SK-N-SH (cell line): ENCODE measurements at regions not wholly inside any gene's neighbourhood (a gene's known extent, or its start where the extent isn't known, plus 50 kb on each side); places are given as distances from the start of the nearest gene placed in this dataset.
"Not testable (repeated sequence)": the region's sequence is repeated elsewhere in the genome, so short reads cannot be mapped to it uniquely, and the experiment has no call there.

ENCODE experiments used
- CTCF ChIA-PET: fragments of 300-600, 350-600 bp; formaldehyde crosslinking; extraction: SDS; loops from one replicate; lab custom pipeline; 2021; lab: Yijun Ruan, JAX
- POLR2A ChIA-PET: fragments of 350-600 bp; sonication (Branson Sonifier 250); formaldehyde crosslinking; extraction: SDS; loops from one replicate; lab custom pipeline; 2020; ENCODE audit warnings: antibody characterized with exemption, inconsistent platforms; lab: Yijun Ruan, JAX
- DNase-seq: peaks from one replicate; pipeline ENCODE4 v3.0.0; 2012
- H2AFZ ChIP-seq: fragments of 200-600 bp; sonication (generic); 2 replicates; pipeline ENCODE4 v1.8.1; 2016; ENCODE audit warnings: antibody characterized with exemption, mild to moderate bottlenecking, low read depth
- H3F3A ChIP-seq: fragments of 200-600 bp; sonication (generic); replicated peaks from 2 replicates; pipeline ENCODE3; 2016; ENCODE audit warnings: antibody characterized with exemption, mild to moderate bottlenecking; ENCODE audit not compliant: insufficient read depth
- H3K27ac ChIP-seq, 2 experiments: fragments of 200-500 bp in 1 of 2; fragments of 200-600 bp in 1 of 2; sonication (Bioruptor generic) in 1 of 2; sonication (generic), shearing (Covaris generic) in 1 of 2; 2 replicates each; pipeline versions ENCODE4 v1.5.1 to v1.6.1; 2014 to 2016; ENCODE audit warnings: low read depth in 2 of 2, inconsistent platforms in 1 of 2, low read length in 1 of 2, mild to moderate bottlenecking in 1 of 2, mixed read lengths in 1 of 2
- H3K27me3 ChIP-seq: fragments of 200-600 bp; sonication (generic), shearing (Covaris generic); 2 replicates; pipeline ENCODE4 v1.6.1; 2016; ENCODE audit warnings: mixed run types; ENCODE audit not compliant: insufficient read depth
- H3K36me3 ChIP-seq, 2 experiments: fragments of 200-500 bp in 1 of 2; fragments of 200-600 bp in 1 of 2; sonication (Bioruptor generic) in 1 of 2; sonication (generic) in 1 of 2; replicated peaks in 1 of 2; 2 replicates each; pipeline versions ENCODE3 to v1.5.1; 2014 to 2016; ENCODE audit warnings: low read length in 1 of 2, mild to moderate bottlenecking in 1 of 2; ENCODE audit not compliant: insufficient read depth in 2 of 2, control insufficient read depth in 1 of 2
- H3K4me1 ChIP-seq, 2 experiments: fragments of 200-500 bp in 1 of 2; fragments of 200-600 bp in 1 of 2; sonication (Bioruptor generic) in 1 of 2; sonication (generic), shearing (Covaris generic) in 1 of 2; 2 replicates each; pipeline versions ENCODE4 v1.5.1 to v1.6.1; 2014 to 2016; ENCODE audit warnings: low read depth in 1 of 2, low read length in 1 of 2, mixed run types in 1 of 2; ENCODE audit not compliant: insufficient read depth in 2 of 2, control insufficient read depth in 1 of 2
- H3K4me2 ChIP-seq: fragments of 200-600 bp; sonication (generic), shearing (Covaris generic); 2 replicates; pipeline ENCODE4 v1.6.1; 2017; ENCODE audit warnings: mixed run types
- H3K4me3 ChIP-seq, 2 experiments: fragments of 200-500 bp in 1 of 2; fragments of 200-600 bp in 1 of 2; sonication (Bioruptor generic) in 1 of 2; sonication (generic), shearing (Covaris generic) in 1 of 2; 2 replicates each; pipeline versions ENCODE4 v1.5.1 to v1.8.1; 2014 to 2016; ENCODE audit warnings: low read depth in 2 of 2, inconsistent platforms in 1 of 2, low read length in 1 of 2, mild to moderate bottlenecking in 1 of 2, mixed read lengths in 1 of 2, moderate library complexity in 1 of 2
- H3K79me2 ChIP-seq: fragments of 200-600 bp; sonication (generic); 2 replicates; pipeline ENCODE4 v1.8.1; 2017; ENCODE audit warnings: mild to moderate bottlenecking; ENCODE audit not compliant: insufficient read depth
- H3K9ac ChIP-seq: fragments of 200-600 bp; sonication (generic); 2 replicates; pipeline ENCODE4 v1.6.1; 2017; ENCODE audit warnings: mixed run types
- H3K9me2 ChIP-seq: fragments of 200-600 bp; sonication (generic); 2 replicates; pipeline ENCODE4 v1.6.1; 2017; ENCODE audit warnings: mixed run types
- H3K9me3 ChIP-seq: fragments of 200-600 bp; sonication (generic); 2 replicates; pipeline ENCODE4 v1.6.1; 2017; ENCODE audit warnings: mixed run types, mild to moderate bottlenecking, moderate library complexity
- H4K20me1 ChIP-seq: fragments of 200-600 bp; sonication (generic); 2 replicates; pipeline ENCODE4 v1.6.1; 2017; ENCODE audit warnings: mild to moderate bottlenecking, mixed run types; ENCODE audit not compliant: insufficient read depth
- CHD2 ChIP-seq: fragments of 150-350 bp; IDR thresholded peaks from 2 replicates; pipeline ENCODE4 v1.6.1; 2018; ENCODE audit warnings: low read length; ENCODE audit not compliant: partially characterized antibody
- EP300 ChIP-seq, 2 experiments: IDR thresholded peaks; 2 replicates each; pipeline versions ENCODE4 v1.4.0 to v1.6.1; 2012; ENCODE audit warnings: borderline replicate concordance in 1 of 2, low read depth in 1 of 2, low read length in 1 of 2
- EZH2phosphoT487 ChIP-seq: fragments of 200-600 bp; sonication (generic); IDR thresholded peaks from 2 replicates; pipeline ENCODE4 v1.6.1; 2017; ENCODE audit warnings: low read depth, mixed run types, mild to moderate bottlenecking, antibody characterized with exemption, moderate library complexity, borderline replicate concordance
- FOSL2 ChIP-seq: IDR thresholded peaks from 2 replicates; pipeline ENCODE4 v1.4.0; 2012; ENCODE audit warnings: low read depth, mild to moderate bottlenecking, moderate library complexity, borderline replicate concordance
- FOXJ3 ChIP-seq: sonication (generic); formaldehyde crosslinking; IDR thresholded peaks from 2 replicates; pipeline ENCODE4 v1.5.1; 2020; ENCODE audit warnings: mild to moderate bottlenecking, missing genetic modification reagents
- GATA2 ChIP-seq: sonication (generic); formaldehyde crosslinking; IDR thresholded peaks from 2 replicates; pipeline ENCODE4 v1.5.0; 2020; ENCODE audit warnings: mild to moderate bottlenecking, missing genetic modification reagents
- JUND ChIP-seq: IDR thresholded peaks from 2 replicates; pipeline ENCODE4 v1.4.0; 2012
- MXI1 ChIP-seq: IDR thresholded peaks from 2 replicates; pipeline ENCODE4 v1.6.1; 2012; ENCODE audit warnings: mild to moderate bottlenecking, low read depth, low read length, improper control_type of control experiment
- NFIC ChIP-seq: IDR thresholded peaks from 2 replicates; pipeline ENCODE4 v1.4.0; 2012; ENCODE audit warnings: borderline replicate concordance
- RCOR1 ChIP-seq: fragments of 150-350 bp; IDR thresholded peaks from 2 replicates; pipeline ENCODE4 v1.6.1; 2017; ENCODE audit warnings: antibody characterized with exemption, low read length
- REST ChIP-seq: IDR thresholded peaks from 2 replicates; pipeline ENCODE4 v1.6.1; 2012; ENCODE audit warnings: mild to moderate bottlenecking, low read depth, low read length, moderate library complexity
- SIN3A ChIP-seq: IDR thresholded peaks from 2 replicates; pipeline ENCODE4 v1.6.1; 2012; ENCODE audit warnings: low read depth, mild to moderate bottlenecking, low read length, moderate library complexity, borderline replicate concordance
- TAF1 ChIP-seq: IDR thresholded peaks from 2 replicates; pipeline ENCODE4 v1.6.1; 2012; ENCODE audit warnings: low read depth, mild to moderate bottlenecking, low read length, moderate library complexity, borderline replicate concordance
- YY1 ChIP-seq: IDR thresholded peaks from 2 replicates; pipeline ENCODE4 v1.4.0; 2012; ENCODE audit warnings: low read depth, mild to moderate bottlenecking
- ZBTB33 ChIP-seq: IDR thresholded peaks from 2 replicates; pipeline ENCODE4 v1.4.0; 2012; ENCODE audit warnings: low read depth, borderline replicate concordance
- WGBS: methylation state at CpG from one replicate; pipeline ENCODE4 v1.1.6; 2017; ENCODE audit warnings: low lambda C conversion rate; 5-methylcytosine and 5-hydroxymethylcytosine counted together
- TF ChIP-seq, protein P1 (sequence below): IDR thresholded peaks from 2 replicates; pipeline ENCODE4; 2012

- TF ChIP-seq FOXJ3 (CRISPR knock-in tag) (no peak), NFIC (no peak), EZH2phosphoT487 (no peak), TAF1 (no peak), JUND (no peak), ZBTB33 (no peak), CHD2 (no peak), FOSL2 (no peak), EP300 (IDR thresholded peaks at IDR 0.05; ENCODE audit: borderline replicate concordance in 1 of 2, low read depth in 1 of 2, low read length in 1 of 2) (no peak), GATA2 (CRISPR knock-in tag) (no peak), RCOR1 (no peak), YY1 (no peak), MXI1 (no peak), SIN3A (no peak), REST (no peak)
- TF ChIP-seq, protein P1, sequence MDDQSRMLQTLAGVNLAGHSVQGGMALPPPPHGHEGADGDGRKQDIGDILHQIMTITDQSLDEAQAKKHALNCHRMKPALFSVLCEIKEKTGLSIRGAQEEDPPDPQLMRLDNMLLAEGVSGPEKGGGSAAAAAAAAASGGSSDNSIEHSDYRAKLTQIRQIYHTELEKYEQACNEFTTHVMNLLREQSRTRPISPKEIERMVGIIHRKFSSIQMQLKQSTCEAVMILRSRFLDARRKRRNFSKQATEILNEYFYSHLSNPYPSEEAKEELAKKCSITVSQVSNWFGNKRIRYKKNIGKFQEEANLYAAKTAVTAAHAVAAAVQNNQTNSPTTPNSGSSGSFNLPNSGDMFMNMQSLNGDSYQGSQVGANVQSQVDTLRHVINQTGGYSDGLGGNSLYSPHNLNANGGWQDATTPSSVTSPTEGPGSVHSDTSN: no peak
- Histone ChIP-seq H3K36me3 (no peaks in the 10 kb centered on the region), H3K27me3 (no peaks in the 10 kb centered on the region), H3K27ac (no peak overlapping the region), H3K4me1 (peaks cover 0 to 7% of the 10 kb centered on the region in 2 experiments; a peak in 2 of 4 replicates), H3K9me2 (no peaks in the 10 kb centered on the region), H3F3A (peaks cover 16% of the 10 kb centered on the region), H3K79me2 (no peaks in the 10 kb centered on the region), H3K9ac (no peak overlapping the region), H4K20me1 (no peaks in the 10 kb centered on the region), H3K4me3 (no peak overlapping the region), H2AFZ (no peak overlapping the region), H3K9me3 (no peaks in the 10 kb centered on the region), H3K4me2 (no peak overlapping the region)
- ChIA-PET CTCF (interaction anchor here (1.3 to 2.5 kb wide), 2 partner anchors 11 to 372 kb away, joined by 3 to 9 read pairs; no protein-coding TSS in a partner anchor), POLR2A (no interaction called here)
- 97% methylated on average over 3 of the region's 3 CpGs for WGBS
- DNase-seq: no peak
These were observed 72.6 kb upstream of the CDC42EP3 start for GRCh38 chr2:37744010-37744409.

DNA sequence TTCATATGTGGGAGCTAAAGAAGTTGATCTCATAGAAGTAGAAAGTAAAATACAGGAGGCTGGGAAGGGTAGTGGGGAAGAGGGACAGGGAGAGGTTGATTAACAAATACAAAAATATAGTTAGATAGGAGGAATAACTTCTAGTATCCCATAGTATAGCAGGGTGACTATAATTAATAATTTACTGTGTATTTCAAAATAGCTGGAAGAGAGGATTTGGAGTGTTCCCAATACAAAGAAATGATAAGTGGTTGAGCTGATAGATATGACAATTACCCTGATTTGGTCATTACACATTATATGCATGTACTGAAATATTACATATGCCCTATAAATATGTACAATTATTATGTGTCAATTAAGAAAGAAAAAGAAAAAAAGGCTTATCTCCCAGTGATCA lies 73.5 kb upstream of the CDC42EP3 start:
- H4K20me1 ChIP-seq, H2AFZ ChIP-seq, H3K79me2 ChIP-seq, H3K36me3 ChIP-seq, H3K9me2 ChIP-seq, H3K9ac ChIP-seq, H3K27ac ChIP-seq, H3K4me1 ChIP-seq, H3K9me3 ChIP-seq, H3K4me2 ChIP-seq, DNase-seq, H3K4me3 ChIP-seq, POLR2A ChIA-PET, H3K27me3 ChIP-seq: not testable (repeated sequence)
- CTCF ChIA-PET: interaction anchor here (0.9 to 1.0 kb wide), 2 partner anchors 11 to 132 kb away, joined by 3 read pairs; no protein-coding TSS in a partner anchor
- H3F3A ChIP-seq: peaks cover 16% of the 10 kb centered on the region

GRCh38 chr2:37746011-37746410 lies 74.6 kb upstream of the CDC42EP3 start:
- H3K9me3 ChIP-seq, H3K4me1 ChIP-seq, H4K20me1 ChIP-seq, H3K36me3 ChIP-seq, H2AFZ ChIP-seq, H3K9ac ChIP-seq, H3K4me3 ChIP-seq, H3K79me2 ChIP-seq, H3K4me2 ChIP-seq, H3K9me2 ChIP-seq, H3K27ac ChIP-seq, H3K27me3 ChIP-seq, POLR2A ChIA-PET, H3F3A ChIP-seq, DNase-seq: not testable (repeated sequence)
- CTCF ChIA-PET: interaction anchor here (0.6 kb wide), 1 partner anchor 1980 kb away, joined by 3 read pairs; no protein-coding TSS in a partner anchor
- 84% methylated on average over 1 of the region's 1 CpG for WGBS
